Esophagus muscularis mucosa (tissue), 4 donors: ENCODE measurements at regions not wholly inside any gene's neighbourhood (a gene's known extent, or its start where the extent isn't known, plus 50 kb on each side); places are given as distances from the start of the nearest gene placed in this dataset.

Source experiments
- CTCF ChIP-seq, 3 experiments: fragments of 200-600 bp in 2 of 3; fragments of 450-650 bp in 1 of 3; sonication (generic) in 2 of 3; IDR thresholded peaks; one replicate each; pipeline ENCODE4 v1.5.1; 2017 to 2019; ENCODE audit warnings: antibody characterized with exemption in 3 of 3, mild to moderate bottlenecking in 2 of 3, moderate library complexity in 1 of 3
- EP300 ChIP-seq: sonication (generic); formaldehyde crosslinking; IDR thresholded peaks from one replicate; pipeline ENCODE4 v1.6.1; 2017; ENCODE audit warnings: antibody characterized with exemption
- POLR2A ChIP-seq: fragments of 450-650 bp; IDR thresholded peaks from one replicate; pipeline ENCODE4 v1.6.1; 2017; ENCODE audit warnings: antibody characterized with exemption, moderate library complexity, mild to moderate bottlenecking, low read depth
- POLR2AphosphoS5 ChIP-seq, 2 donors: sonication (generic); formaldehyde crosslinking; IDR thresholded peaks; one replicate each; pipeline ENCODE4 v1.6.1; 2017; ENCODE audit warnings: antibody characterized with exemption in 2 of 2

DNA sequence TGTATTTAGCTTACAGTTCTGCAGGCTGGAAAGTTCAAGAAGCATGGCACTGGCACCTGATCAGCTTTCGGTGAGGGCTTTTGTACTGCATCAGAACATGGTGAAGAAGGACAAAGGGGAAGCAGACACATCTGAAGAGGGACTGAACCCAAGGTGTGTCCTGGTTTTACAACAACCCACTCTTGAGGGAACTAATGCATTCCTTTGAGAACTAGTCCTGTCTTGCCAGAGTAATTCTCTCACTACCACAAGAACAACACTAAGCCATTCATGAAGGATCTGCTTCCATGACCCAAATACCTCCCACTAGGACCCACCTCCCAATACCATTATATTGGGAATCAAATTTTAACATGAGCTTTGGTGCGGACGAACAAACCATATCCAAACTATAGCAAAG lies 93.6 kb downstream of the RFC3 start:
- TF ChIP-seq POLR2A (no peak), CTCF (IDR thresholded peaks at IDR 0.05) (no peak), POLR2AphosphoS5 (IDR thresholded peaks at IDR 0.05) (no peak), EP300 (no peak)
